GM18519 (cell line): ENCODE measurements at regions not wholly inside any gene's neighbourhood (a gene's known extent, or its start where the extent isn't known, plus 50 kb on each side); places are given as distances from the start of the nearest gene placed in this dataset.
"Not testable (repeated sequence)": the region's sequence is repeated elsewhere in the genome, so short reads cannot be mapped to it uniquely, and the experiment has no call there.

ENCODE experiments used
- ATAC-seq: cut with Tn5 transposase; IDR thresholded peaks from one replicate; pipeline ENCODE4 v1.9.1; 2021; ENCODE audit warnings: mild to moderate bottlenecking, moderate library complexity; ENCODE audit not compliant: unreplicated experiment, low FRiP score

DNA sequence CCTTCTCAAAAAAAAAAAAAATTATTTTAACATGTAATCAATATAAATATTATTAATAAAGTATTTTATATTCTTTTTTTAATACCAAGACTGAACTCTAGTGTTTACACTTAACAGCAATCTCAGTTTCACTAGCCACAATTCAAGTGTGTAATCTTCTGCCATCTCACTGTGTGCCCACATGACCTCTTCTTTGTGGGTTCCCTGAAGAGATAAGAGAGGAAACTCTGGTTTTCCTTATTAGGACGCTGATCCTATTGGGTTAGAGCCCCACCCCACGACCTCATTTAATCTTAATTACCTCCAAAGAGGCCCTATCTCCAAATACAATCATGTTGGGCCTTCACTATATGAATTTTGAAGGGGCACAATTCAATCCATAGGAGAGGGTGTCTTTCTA lies 177.6 kb downstream of the STK31 start:
- no peak for ATAC-seq

DNA sequence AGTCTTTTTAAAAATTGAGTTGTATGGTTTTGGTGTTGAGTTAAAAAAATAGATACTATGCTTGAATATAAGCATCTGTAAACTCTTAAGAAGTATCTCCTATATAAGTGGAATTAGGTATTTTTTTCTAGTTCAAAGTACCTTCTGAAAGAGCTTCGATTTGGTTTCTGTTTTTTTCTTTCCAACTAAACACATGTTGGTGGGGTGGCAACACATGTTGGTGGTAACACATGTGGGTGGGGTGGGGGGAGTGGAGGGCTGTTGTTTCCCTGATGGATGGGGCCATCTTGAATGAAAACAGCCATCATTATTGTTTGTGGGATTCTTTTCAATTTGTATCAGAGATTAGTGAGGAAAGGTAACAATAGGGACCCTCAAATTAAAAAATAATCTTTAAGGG lies 178.9 kb downstream of the STK31 start:
- ATAC-seq: no peak

DNA sequence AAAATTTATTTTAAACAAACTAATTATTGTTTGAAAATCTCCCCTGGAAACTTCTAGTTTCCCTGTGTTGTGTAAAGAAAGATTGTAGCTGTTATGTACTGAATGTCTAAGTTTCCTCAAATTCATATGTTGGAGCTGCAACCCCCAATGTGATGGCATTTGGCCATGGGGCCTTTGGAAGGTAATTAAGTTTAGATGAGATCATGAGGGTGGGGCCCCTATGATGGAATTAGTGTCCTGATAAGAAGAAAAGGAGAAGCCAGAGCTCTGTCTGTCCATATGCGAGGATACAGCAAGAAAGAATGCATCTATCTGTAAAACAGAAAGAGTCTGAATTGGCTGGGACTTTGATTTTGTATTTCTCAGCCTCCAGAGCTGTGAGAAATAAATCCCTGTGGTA lies 179.5 kb downstream of the STK31 start:
- no peak for ATAC-seq

DNA sequence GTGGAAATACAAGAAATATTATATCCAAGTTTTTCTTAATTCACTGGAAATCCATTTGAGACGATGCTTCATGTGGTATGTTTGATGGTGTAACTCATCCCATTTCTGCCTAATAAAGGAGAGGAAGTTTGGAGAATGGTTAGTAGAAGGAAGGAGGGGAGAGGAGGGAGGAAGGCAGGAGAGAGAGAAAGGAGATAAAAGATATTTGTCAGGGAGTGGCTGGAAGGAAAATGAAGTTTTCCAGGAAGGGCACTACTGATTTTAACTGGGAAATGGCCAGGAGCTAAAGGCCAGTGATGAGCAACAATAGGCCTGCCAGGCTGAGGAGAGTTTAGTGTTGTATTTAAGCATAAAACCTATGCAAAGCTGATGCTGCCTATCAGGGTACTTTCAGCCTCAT lies 182.0 kb downstream of the STK31 start:
- no peak for ATAC-seq

DNA sequence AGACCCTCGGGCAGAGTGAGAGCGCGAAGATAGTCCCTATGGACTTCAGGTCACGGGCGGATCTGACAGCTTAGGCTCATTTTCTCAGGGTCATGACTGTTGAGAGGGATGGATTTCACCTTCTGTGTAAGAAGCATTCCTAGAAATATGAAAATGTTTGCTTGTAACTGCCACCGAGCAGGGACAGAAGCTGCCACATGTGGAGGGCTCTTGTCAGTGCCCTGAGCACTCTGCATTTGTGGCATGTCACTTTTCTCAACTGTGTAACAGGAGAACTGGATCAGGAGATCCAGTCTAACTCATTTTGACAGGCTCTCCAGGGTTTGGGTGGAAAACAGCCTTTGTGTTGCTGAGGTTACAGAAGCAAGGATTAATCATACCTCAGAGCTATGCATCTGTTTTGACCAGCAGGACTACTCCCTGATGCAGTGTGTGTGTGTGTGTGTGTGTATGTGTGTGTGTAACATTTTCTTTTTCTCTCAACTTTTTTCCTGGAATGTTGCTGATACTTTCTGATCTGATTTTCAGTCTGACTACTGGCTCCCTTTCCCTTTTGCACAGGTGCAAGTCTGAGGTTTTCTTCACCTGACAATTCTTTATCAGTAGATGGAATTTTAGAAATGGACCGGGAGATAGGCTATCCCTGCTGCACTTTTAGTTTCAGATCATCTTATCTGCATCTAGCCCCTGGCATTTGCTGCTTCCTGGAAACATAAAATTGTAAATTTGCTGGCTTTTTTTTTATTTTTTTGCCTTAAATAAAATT lies 183.3 kb downstream of the STK31 start:
- no peak for ATAC-seq

DNA sequence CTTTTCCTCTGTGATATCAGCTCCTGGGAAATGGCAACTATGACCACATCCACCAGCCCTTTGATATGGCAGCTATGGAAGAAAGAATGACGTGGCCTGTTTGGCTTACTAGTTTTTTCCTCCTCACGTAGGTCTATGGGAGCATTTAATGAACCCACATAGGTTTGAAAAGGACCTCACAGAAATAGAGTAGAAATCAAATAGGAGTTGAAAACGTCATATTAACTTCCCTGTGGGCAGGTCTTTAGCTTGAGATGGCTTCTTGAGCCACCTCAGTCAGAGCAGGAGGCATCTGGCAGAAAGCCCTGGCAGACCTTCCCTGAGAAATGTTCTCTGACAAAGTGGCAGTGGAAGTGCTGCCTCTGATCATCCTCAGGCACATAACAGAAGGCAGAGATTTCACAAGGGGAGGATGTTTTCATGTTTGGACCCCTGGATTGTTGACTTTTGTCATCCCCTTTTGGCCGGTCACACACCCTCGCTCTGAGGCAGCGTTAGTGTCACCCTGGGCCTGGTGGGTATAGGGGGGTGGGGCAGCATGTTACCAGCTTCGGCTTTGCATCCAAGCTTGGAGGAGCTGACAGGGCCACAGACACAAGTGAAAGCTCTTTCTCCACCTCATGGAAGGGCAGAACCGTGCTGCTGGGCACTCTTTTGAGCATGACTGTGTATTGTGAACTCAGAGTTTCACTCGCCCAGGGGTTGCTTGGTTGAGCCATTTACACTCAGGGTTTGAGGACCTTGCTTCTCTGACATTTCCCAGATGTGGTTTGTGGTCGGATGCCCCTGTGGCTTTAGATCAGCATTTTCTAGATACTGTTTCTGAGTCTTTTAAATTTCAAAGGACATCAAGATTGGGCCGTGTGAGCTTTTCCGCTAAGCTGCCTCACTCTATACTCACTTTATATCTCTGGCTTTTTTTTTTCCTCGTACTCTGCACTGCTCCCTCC lies 184.2 kb downstream of the STK31 start:
- ATAC-seq: no peak

DNA sequence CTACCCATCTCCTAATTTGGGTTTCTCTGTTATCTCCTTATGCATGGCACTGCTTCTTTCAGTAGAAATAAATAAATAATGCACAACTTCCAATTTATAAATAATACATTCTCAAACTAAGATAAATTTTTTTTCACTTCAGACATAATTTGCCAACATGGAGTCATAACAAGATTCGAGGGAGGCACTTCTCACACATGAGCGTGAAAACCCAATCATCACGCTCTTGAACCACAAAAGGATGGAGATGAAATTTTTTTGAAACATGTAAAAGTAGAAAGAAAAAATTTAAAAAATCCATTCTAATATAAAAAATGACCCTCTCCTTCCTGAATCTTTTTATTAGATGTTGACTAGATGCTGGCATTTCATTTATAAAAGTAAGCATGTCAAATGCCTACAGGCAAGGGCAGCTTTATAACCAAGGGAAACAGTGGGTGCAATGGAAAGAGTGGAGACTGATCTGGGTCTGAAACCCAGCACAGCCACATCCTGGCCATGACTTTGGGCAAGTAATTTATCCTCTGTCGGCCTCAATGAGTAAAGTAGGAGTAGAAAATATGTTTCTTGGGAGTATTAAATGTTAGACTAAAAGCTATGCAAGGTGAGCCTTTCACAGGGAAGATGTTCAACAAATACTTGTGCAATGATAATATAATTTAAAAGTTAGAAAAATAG lies 185.0 kb downstream of the STK31 start:
- no peak for ATAC-seq

DNA sequence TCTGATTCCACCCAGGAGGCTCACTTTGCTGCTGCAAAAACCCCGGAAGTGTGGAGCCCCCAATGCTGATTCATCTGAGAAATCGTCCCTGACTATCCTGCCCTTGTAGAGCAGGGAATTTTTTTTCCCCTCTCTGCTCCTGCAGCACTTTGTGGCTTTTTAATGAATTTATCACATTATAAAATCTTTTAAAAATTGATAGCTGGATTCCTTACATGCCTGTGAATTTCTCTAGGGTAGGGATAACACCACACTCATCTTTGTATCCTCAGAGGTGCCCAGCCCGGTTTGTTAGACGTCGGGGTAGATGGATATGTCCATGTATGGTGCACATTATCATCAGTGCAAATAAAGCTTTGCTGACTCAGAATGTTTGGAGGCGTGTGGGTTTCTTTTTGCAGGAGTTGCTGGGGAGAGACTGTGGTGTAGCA lies 185.7 kb downstream of the STK31 start:
- ATAC-seq: no peak

DNA sequence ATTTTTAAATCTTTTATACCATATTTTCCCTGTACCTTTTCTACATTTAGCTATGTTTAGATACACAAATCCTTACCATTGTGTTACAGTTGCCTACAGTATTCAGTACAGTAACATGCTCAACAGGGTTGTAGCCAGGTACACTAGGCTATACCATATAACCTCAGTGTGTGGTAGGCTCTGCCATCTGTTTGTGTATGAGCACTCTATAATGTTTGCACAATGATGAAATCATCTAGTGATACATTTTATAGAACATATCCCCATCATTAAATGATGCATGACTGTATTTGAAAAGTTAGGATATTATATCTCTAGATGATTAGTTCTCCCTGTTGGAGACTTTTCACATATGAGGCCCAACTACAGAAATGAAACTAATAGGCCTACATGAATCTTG lies 188.6 kb downstream of the STK31 start:
- ATAC-seq: no peak

DNA sequence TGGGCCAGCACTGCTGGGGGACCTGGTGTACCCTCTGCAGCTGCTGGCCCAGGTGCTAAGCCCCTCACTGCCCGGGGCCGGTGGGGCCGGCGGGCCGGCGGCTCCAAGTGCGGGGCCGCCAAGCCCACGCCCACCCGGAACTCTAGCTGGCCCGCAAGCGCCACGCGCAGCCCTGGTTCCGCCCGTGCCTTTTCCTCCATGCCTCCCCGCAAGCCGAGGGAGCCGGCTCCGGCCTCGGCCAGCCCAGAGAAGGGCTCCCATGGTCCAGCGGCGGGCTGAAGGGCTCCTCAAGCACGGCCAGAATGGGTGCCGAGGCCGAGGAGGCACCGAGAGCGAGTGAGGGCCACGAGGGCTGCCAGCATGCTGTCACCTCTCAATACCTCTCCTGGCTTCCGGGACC lies 194.9 kb downstream of the STK31 start:
- not testable (repeated sequence) for ATAC-seq

DNA sequence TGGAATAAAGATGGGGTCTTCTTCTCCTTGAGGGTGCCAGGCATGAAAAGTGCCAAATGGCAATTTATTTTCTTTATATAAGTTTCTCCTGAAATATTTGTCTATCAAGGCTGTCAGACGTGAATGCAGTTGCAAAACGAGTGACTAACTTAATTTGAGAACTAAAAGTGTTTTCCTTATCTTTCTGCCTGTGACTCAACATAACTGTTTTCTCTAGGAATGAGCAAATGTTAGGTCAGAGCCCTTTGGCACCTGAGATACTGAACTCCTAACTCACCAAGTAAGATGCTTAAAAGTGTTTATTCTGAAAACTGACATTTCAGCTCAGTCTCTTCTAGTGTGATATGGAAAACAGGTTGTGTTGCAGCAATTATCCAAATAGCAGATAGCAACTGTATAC lies 197.0 kb downstream of the STK31 start:
- no peak for ATAC-seq

DNA sequence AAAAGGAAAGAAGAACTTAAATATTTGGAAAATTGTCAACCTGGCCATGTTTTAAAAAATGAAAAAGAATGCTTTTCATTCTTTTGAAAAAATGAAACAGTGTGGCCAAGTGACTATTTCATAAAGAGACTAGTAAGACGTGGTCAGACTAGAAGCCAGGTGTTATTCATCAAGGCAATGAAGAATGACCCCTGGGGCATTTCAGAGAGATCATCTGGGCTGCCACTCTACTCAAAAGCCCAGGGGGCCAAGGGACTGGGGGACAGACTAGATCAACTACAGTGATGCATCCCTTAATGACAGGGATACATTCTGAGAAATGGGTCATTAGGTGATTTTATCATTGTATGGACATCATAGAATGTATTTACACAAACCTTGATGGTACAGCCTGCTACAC lies 199.4 kb downstream of the STK31 start:
- ATAC-seq: no peak

DNA sequence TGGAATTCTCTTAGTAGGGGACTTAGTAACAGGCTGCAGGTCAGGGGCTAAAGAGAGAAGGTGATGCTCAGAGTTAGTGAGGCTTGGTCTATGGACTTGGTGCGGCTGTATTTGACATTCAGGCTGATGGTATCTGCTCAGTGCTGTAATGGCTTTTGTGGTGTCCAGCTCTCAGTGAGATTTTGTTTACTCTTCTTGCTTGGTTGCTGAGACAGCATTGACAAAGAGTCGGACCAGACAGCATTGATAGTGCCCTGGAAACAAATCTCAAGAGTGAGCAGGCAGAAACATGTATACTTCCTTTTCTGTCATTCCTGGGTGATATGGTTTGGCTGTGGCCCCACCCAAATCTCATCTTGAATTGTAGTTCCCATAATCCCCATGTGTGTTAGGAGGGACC lies 202.0 kb downstream of the STK31 start:
- no peak for ATAC-seq

DNA sequence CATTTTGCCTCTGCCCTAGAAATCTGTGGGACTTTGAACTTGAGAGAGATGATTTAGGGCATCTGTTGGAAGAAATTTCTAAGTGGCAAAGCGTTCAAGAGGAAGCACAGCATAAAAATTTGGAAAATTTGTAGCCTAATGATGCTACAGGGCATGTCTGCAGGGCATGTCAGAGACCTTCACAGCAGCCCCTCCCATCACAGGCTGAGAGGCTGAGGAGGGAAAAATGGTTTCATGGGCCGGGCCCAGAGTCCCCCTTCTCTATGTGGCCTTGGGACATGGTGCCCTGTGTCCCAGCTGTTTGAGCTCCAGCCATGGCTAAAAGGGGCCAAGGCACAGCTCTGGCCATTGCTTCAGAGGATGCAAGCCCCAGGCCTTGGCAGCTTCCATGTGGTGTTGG lies 203.0 kb downstream of the STK31 start:
- ATAC-seq: no peak

DNA sequence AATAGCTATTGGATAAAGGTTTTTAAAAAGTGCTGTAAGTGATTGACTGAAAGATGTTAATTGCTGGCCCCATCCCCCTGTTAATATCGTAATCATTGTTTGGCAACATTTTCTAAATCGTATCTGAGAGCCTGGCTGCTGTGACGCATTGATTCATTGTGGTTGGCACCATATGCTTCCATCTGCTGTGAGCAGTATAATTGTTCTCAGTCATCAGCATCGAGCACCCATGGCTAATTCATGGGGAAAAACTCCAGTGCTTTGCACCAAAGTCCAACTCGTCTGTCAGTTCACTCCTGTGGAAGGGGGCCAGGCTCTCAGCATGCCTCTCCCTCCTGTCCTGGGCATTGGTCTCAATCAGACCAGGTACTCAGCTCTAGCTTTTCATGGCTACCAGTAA lies 205.2 kb downstream of the STK31 start:
- no peak for ATAC-seq

DNA sequence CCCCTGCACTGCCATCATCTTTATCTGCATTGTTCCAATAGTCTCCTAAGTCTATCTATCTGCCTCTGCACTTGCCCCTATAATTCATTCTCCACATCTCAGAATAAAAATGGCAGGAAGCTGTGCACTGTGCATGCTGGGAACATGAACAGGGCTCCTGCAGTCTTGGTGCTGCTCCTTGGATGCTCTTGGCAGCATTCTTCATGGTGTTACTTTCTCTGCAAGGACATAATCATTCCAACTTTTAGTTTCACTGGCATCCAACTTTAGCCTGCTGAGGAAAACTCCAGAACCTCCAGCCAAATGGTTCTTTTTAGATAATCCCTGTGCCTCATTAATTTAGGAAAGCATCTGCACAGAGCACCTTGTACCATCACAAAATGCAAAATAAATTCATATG lies 208.3 kb downstream of the STK31 start:
- ATAC-seq: no peak

DNA sequence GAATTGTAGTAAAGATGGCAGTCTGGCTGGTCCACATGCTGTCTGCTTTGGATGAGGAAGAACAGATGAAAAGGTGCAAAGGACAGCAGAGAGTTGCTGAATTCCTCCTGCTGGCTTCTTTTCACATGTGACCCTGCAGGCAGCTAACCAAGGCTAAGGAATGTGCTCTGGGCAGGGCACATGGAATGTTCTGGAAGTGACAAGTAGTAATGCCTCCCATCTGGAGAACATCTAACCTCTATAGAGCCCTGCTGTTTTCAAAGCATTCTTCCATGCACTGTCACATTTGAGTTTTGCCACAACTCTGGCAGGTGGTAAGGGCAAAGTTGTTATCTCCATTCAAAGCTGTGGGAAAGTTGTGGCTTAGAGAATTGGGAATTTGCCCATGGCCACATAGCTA lies 208.8 kb downstream of the STK31 start:
- no peak for ATAC-seq

DNA sequence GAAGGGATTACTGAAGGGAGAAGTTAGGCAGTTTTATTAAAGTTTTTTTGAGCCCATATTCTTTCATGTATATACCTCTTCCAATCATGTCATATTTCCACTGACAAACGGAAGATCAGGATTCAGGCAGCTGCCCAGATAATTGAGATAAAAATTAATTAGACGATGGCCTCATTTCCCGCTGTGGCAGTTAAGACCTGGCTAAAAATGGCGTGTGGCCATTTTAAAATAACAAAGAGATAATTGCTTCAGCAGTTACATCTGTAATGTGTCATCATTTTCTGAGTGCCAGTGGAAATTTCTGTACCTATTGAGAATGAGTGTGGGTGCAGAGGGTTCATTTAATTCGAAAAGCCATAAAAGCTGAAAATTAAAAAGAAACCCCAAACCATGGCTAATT lies 215.1 kb downstream of the STK31 start:
- ATAC-seq: no peak

DNA sequence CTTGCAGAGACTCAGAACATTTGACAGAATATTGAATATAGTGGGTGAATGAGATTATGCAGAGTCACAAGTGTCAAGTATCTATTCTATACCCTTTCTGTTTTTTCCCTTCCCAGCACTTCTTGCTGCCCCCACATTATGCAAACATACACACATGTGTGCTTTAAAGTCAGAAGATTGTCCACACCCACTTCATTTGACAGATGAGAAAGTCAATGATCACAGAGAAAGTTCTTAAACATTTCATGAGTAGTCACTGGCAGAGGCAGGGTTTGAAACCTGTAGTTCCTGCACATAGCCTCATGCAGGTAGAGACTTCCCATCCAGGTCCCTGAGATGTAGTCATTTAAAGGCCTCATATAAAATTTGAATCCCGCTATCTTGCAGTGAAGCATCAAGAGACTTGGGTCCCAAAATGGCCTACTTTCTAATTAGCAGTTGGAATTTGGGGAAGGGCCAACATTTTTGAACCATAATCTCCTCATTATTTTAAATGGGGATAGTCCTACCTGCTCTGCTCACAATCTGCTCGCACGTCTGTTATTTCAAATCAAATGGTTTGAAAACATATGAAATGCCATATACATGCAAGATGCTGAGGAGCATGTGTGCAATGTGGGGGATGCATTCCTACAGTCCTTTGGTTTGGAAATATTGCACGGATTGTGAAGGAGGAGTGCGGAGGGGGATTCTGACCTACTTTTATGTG lies 217.8 kb downstream of the STK31 start:
- no peak for ATAC-seq

DNA sequence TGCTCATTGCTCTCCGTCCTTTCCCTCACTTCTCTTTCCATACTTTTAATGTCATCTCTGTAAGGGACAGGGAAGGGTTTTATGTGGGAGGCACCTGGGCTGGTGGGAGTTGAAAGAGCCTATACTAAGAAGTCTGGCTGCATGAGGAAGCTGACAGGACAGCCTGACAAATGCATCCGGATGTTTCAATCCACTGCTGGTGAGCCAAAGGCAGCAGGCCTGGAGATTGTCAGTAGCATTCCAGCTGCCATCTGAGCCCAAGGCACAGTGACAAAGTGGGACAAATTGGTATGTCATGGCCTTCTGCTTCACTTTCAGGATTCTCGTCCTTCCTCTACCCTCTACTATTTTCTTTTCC lies 218.4 kb downstream of the STK31 start:
- ATAC-seq: no peak

DNA sequence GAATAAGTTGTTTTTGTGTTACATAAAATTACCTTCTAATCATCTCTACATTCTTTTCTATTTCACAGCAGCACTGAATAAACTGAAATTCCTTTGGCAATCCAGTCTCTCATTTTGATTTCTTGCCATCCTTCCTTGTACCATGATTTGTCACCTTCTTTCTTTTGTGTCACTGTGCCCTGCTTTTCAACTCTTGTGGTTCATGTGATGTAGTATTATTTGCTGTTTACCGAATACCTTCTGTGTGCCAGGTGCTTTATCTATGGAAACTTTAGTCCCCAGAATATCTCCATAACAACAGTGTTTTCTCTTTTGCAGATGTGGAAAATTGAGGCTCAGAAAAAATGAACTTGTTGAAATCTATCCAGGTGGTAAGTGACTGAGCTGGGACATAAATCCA lies 220.3 kb downstream of the STK31 start:
- no peak for ATAC-seq
